Mammary epithelial cell (primary cell): ENCODE measurements at regions not wholly inside any gene's neighbourhood (a gene's known extent, or its start where the extent isn't known, plus 50 kb on each side); places are given as distances from the start of the nearest gene placed in this dataset.

Experiments used
- EZH2 ChIP-seq: IDR thresholded peaks from 2 replicates; pipeline ENCODE4 v1.6.1; 2012; ENCODE audit warnings: low read length, inconsistent platforms, borderline replicate concordance
- TF ChIP-seq, protein P1 (sequence below), 2 donors: IDR thresholded peaks in 1 of 2; conservative IDR thresholded peaks in 1 of 2; 2 replicates each; pipeline ENCODE4 v1.5.1; 2011 to 2012; ENCODE audit warnings: inconsistent platforms in 2 of 2, low read length in 2 of 2, mild to moderate bottlenecking in 2 of 2, control low read depth in 1 of 2, low read depth in 1 of 2; ENCODE audit not compliant: insufficient read depth in 1 of 2; ENCODE audit errors: extremely low read depth in 1 of 2

DNA sequence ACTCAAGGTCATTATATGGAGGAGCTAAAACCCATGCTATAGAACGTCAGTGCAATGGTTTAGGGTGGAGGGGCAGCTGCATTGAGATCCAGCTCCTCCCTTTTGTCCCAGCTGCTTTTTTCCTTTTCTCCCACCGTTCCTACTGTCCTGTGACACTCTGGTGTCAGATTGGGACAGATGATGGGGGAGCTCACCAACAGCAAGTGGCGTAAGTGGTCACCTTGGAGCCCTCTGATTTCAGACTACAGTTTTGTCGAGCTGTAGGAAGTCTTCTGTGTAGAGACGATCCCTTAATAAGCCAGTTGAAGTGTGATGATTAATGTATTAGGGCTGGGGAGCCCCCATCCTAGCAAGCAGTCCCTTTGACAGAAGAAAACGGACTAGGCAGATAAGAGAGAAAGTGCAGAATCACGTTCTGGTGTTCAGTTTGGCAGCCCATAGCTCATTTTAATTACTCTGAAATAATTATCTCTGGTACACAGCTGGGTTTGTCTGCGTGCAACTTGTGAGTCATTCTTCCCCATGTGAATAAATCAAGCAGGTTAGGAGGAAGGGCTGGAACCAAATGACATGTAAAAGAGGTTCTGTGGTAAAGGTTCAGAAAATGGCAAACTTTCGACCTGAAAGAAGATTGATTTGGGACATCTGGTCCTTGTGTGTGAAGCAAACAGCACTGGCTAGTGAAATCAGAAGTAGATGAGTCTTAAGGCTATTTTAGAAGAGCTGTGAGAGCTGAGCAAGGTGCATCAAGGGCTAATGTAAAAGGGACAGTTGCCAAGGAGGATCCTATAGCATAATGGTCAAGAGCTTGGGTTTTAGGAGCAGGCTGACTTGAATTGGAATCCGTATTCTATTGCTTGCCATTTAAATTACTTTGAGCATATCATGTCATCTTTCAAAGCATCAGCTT is 241.4 kb downstream of the EDEM1 start:
- TF ChIP-seq, protein P1, sequence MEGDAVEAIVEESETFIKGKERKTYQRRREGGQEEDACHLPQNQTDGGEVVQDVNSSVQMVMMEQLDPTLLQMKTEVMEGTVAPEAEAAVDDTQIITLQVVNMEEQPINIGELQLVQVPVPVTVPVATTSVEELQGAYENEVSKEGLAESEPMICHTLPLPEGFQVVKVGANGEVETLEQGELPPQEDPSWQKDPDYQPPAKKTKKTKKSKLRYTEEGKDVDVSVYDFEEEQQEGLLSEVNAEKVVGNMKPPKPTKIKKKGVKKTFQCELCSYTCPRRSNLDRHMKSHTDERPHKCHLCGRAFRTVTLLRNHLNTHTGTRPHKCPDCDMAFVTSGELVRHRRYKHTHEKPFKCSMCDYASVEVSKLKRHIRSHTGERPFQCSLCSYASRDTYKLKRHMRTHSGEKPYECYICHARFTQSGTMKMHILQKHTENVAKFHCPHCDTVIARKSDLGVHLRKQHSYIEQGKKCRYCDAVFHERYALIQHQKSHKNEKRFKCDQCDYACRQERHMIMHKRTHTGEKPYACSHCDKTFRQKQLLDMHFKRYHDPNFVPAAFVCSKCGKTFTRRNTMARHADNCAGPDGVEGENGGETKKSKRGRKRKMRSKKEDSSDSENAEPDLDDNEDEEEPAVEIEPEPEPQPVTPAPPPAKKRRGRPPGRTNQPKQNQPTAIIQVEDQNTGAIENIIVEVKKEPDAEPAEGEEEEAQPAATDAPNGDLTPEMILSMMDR (conservative IDR thresholded peaks at IDR 0.05 in 1 of 2, IDR thresholded peaks at IDR 0.05 in 1 of 2; ENCODE audit: extremely low read depth in 1 of 2, insufficient read depth in 1 of 2, low read depth in 1 of 2, low read length in 2 of 2), result no peak
- TF ChIP-seq EZH2, result no peak
